CD4-positive, alpha-beta memory T cell (primary cell): ENCODE measurements at regions not wholly inside any gene's neighbourhood (a gene's known extent, or its start where the extent isn't known, plus 50 kb on each side); places are given as distances from the start of the nearest gene placed in this dataset.

Experiments used
- CTCF ChIA-PET: fragments of 350-600 bp; sonication (Branson Sonifier 250); formaldehyde crosslinking; loops from one replicate; lab custom pipeline; 2021; ENCODE audit warnings: inconsistent platforms; ENCODE audit not compliant: partially characterized antibody; lab: Charles Lee
- POLR2A ChIA-PET: fragments of 350-600 bp; sonication (Branson Sonifier 250); formaldehyde crosslinking; loops from one replicate; lab custom pipeline; 2021; ENCODE audit not compliant: partially characterized antibody; lab: Charles Lee
- DNase-seq, 5 donors: peaks; one replicate each; pipeline versions ENCODE4 v3.0.0 to v3.0.0-alpha.2; 2020 to 2022; ENCODE audit warnings: mixed read lengths in 1 of 5
- H3K27ac ChIP-seq: one replicate; pipeline ENCODE4 v1.7.0; 2013; ENCODE audit warnings: low read depth, low read length
- H3K27me3 ChIP-seq: 2 replicates; pipeline ENCODE4 v1.7.0; 2013; ENCODE audit warnings: mild to moderate bottlenecking, low read length, moderate library complexity; ENCODE audit not compliant: insufficient read depth
- H3K36me3 ChIP-seq: 2 replicates; pipeline ENCODE4 v1.7.0; 2013; ENCODE audit warnings: mild to moderate bottlenecking, low read length, moderate library complexity; ENCODE audit not compliant: insufficient read depth
- H3K4me1 ChIP-seq: 2 replicates; pipeline ENCODE4 v1.7.0; 2013; ENCODE audit warnings: mild to moderate bottlenecking, low read length, moderate library complexity; ENCODE audit not compliant: insufficient read depth
- H3K4me3 ChIP-seq, 2 donors: one replicate each; pipeline ENCODE4 v1.7.0; 2013; ENCODE audit warnings: low read length in 2 of 2, mild to moderate bottlenecking in 1 of 2
- H3K9me3 ChIP-seq, 2 donors: one replicate each; pipeline ENCODE4 v1.7.0; 2013; ENCODE audit warnings: low read length in 2 of 2, control low read depth in 1 of 2; ENCODE audit not compliant: control insufficient read depth in 1 of 2
- H3K27ac Mint-ChIP-seq, 7 donors: one replicate each; pipeline ENCODE4 v1.8.0; 2020 to 2021; ENCODE audit warnings: mixed read lengths in 7 of 7, mild to moderate bottlenecking in 6 of 7, inconsistent platforms in 3 of 7, moderate library complexity in 3 of 7
- H3K27me3 Mint-ChIP-seq, 2 donors: one replicate each; pipeline ENCODE4 v1.8.0; 2020 to 2021; ENCODE audit warnings: mixed read lengths in 2 of 2
- H3K36me3 Mint-ChIP-seq, 2 donors: one replicate each; pipeline ENCODE4 v1.8.0; 2020 to 2021; ENCODE audit warnings: mixed read lengths in 2 of 2, inconsistent platforms in 1 of 2, mild to moderate bottlenecking in 1 of 2
- H3K4me1 Mint-ChIP-seq, 4 donors: one replicate each; pipeline ENCODE4 v1.8.0; 2020 to 2021; ENCODE audit warnings: mixed read lengths in 4 of 4, mild to moderate bottlenecking in 1 of 4
- H3K4me3 Mint-ChIP-seq, 8 donors: one replicate each; pipeline ENCODE4 v1.8.0; 2020 to 2021; ENCODE audit warnings: mixed read lengths in 8 of 8, mild to moderate bottlenecking in 7 of 8, moderate library complexity in 6 of 8, inconsistent platforms in 3 of 8
- H3K9me3 Mint-ChIP-seq, 8 donors: one replicate each; pipeline ENCODE4 v1.8.0; 2020 to 2021; ENCODE audit warnings: mixed read lengths in 8 of 8, mild to moderate bottlenecking in 5 of 8, inconsistent platforms in 3 of 8, moderate library complexity in 1 of 8
- intact Hi-C: fragments of 100-400 bp; cut with micrococcal nuclease; formaldehyde crosslinking; loops from one replicate; pipeline ENCODE4 v1.15.1; 2023

- intact Hi-C loops = no loop called here
- POLR2A ChIA-PET = no interaction called here
- no peaks in the 10 kb centered on the region for H3K4me1 Mint-ChIP-seq
- Histone ChIP-seq H3K36me3 (no peaks in the 10 kb centered on the region), H3K4me1 (no peaks in the 10 kb centered on the region), H3K27ac (no peak overlapping the region), H3K4me3 (no peak overlapping the region), H3K27me3 (no peaks in the 10 kb centered on the region), H3K9me3 (peaks cover 0 to 6% of the 10 kb centered on the region in 2 donors)
- H3K27me3 Mint-ChIP-seq = no peaks in the 10 kb centered on the region
- no peak overlapping the region for H3K27ac Mint-ChIP-seq
- CTCF ChIA-PET = no interaction called here
- no peak for DNase-seq
- peaks cover 0 to 35% (median 13%) of the 10 kb centered on the region in 8 donors for H3K9me3 Mint-ChIP-seq
- no peak overlapping the region for H3K4me3 Mint-ChIP-seq
- H3K36me3 Mint-ChIP-seq = no peaks in the 10 kb centered on the region
Measured at GRCh38 chr2:51795248-51795888, 763.4 kb upstream of the NRXN1 start.

GRCh38 chr2:51791496-51791895 lies 759.6 kb upstream of the NRXN1 start:
- Mint-ChIP-seq H3K27ac (no peak overlapping the region), H3K4me3 (no peak overlapping the region), H3K27me3 (no peaks in the 10 kb centered on the region), H3K9me3 (peaks cover 0 to 22% (median 8%) of the 10 kb centered on the region in 8 donors), H3K36me3 (no peaks in the 10 kb centered on the region), H3K4me1 (no peaks in the 10 kb centered on the region)
- POLR2A ChIA-PET = no interaction called here
- DNase-seq = no peak
- Histone ChIP-seq H3K27me3 (no peaks in the 10 kb centered on the region), H3K9me3 (peaks cover 0 to 6% of the 10 kb centered on the region in 2 donors), H3K4me3 (no peak overlapping the region), H3K36me3 (no peaks in the 10 kb centered on the region), H3K27ac (no peak overlapping the region), H3K4me1 (no peaks in the 10 kb centered on the region)
- CTCF ChIA-PET = no interaction called here
- intact Hi-C loops = no loop called here

GRCh38 chr2:51790854-51791253 lies 758.9 kb upstream of the NRXN1 start:
- Histone ChIP-seq H3K4me1 (no peaks in the 10 kb centered on the region), H3K27ac (no peak overlapping the region), H3K27me3 (no peaks in the 10 kb centered on the region), H3K36me3 (no peaks in the 10 kb centered on the region), H3K9me3 (peaks cover 0 to 6% of the 10 kb centered on the region in 2 donors), H3K4me3 (no peak overlapping the region)
- no peaks in the 10 kb centered on the region for H3K4me1 Mint-ChIP-seq
- H3K9me3 Mint-ChIP-seq = peaks cover 0 to 22% (median 8%) of the 10 kb centered on the region in 8 donors
- H3K36me3 Mint-ChIP-seq = no peaks in the 10 kb centered on the region
- H3K27me3 Mint-ChIP-seq = no peaks in the 10 kb centered on the region
- no peak overlapping the region for H3K4me3 Mint-ChIP-seq
- H3K27ac Mint-ChIP-seq = no peak overlapping the region
- ChIA-PET POLR2A (no interaction called here), CTCF (no interaction called here)
- intact Hi-C loops = no loop called here
- no peak for DNase-seq

GRCh38 chr2:51789918-51790317 lies 758.0 kb upstream of the NRXN1 start:
- Histone ChIP-seq H3K27me3 (no peaks in the 10 kb centered on the region), H3K9me3 (peaks cover 0 to 6% of the 10 kb centered on the region in 2 donors), H3K27ac (no peak overlapping the region), H3K4me1 (no peaks in the 10 kb centered on the region), H3K4me3 (no peak overlapping the region), H3K36me3 (no peaks in the 10 kb centered on the region)
- intact Hi-C loops = no loop called here
- no peaks in the 10 kb centered on the region for H3K36me3 Mint-ChIP-seq
- peaks cover 0 to 22% (median 8%) of the 10 kb centered on the region in 8 donors for H3K9me3 Mint-ChIP-seq
- H3K27me3 Mint-ChIP-seq = no peaks in the 10 kb centered on the region
- ChIA-PET POLR2A (no interaction called here), CTCF (no interaction called here)
- no peak for DNase-seq
- no peak overlapping the region for H3K27ac Mint-ChIP-seq
- no peak overlapping the region for H3K4me3 Mint-ChIP-seq
- H3K4me1 Mint-ChIP-seq = no peaks in the 10 kb centered on the region

GRCh38 chr2:51782921-51783765 lies 751.2 kb upstream of the NRXN1 start:
- H3K27me3 Mint-ChIP-seq = no peaks in the 10 kb centered on the region
- POLR2A ChIA-PET = no interaction called here
- H3K36me3 Mint-ChIP-seq = no peaks in the 10 kb centered on the region
- H3K9me3 Mint-ChIP-seq = peaks cover 0 to 8% (median 3%) of the 10 kb centered on the region in 8 donors
- H3K4me3 Mint-ChIP-seq = no peak overlapping the region
- Histone ChIP-seq H3K27me3 (no peaks in the 10 kb centered on the region), H3K9me3 (no peaks in the 10 kb centered on the region), H3K27ac (no peak overlapping the region), H3K4me1 (no peaks in the 10 kb centered on the region), H3K36me3 (no peaks in the 10 kb centered on the region), H3K4me3 (no peak overlapping the region)
- DNase-seq = no peak
- intact Hi-C loops = no loop called here
- no peaks in the 10 kb centered on the region for H3K4me1 Mint-ChIP-seq
- CTCF ChIA-PET = no interaction called here
- no peak overlapping the region for H3K27ac Mint-ChIP-seq

GRCh38 chr2:51781691-51782090 lies 749.8 kb upstream of the NRXN1 start:
- no peak overlapping the region for H3K4me3 ChIP-seq
- Mint-ChIP-seq H3K27me3 (no peaks in the 10 kb centered on the region), H3K4me3 (no peak overlapping the region), H3K9me3 (peaks cover 0 to 8% (median 2%) of the 10 kb centered on the region in 8 donors), H3K36me3 (no peaks in the 10 kb centered on the region), H3K27ac (no peak overlapping the region), H3K4me1 (no peaks in the 10 kb centered on the region)
- no peak for DNase-seq
- no peaks in the 10 kb centered on the region for H3K4me1 ChIP-seq
- POLR2A ChIA-PET = no interaction called here
- intact Hi-C loops = no loop called here
- no peaks in the 10 kb centered on the region for H3K36me3 ChIP-seq
- CTCF ChIA-PET = no interaction called here
- no peaks in the 10 kb centered on the region for H3K9me3 ChIP-seq
- no peak overlapping the region for H3K27ac ChIP-seq
- H3K27me3 ChIP-seq = no peaks in the 10 kb centered on the region

GRCh38 chr2:51780353-51780752 lies 748.4 kb upstream of the NRXN1 start:
- Mint-ChIP-seq H3K27me3 (no peaks in the 10 kb centered on the region), H3K27ac (no peak overlapping the region), H3K4me1 (no peaks in the 10 kb centered on the region), H3K4me3 (no peak overlapping the region), H3K9me3 (peaks cover 0 to 10% (median 3%) of the 10 kb centered on the region in 8 donors), H3K36me3 (no peaks in the 10 kb centered on the region)
- H3K4me1 ChIP-seq = no peaks in the 10 kb centered on the region
- ChIA-PET CTCF (no interaction called here), POLR2A (no interaction called here)
- no peak overlapping the region for H3K4me3 ChIP-seq
- H3K27ac ChIP-seq = no peak overlapping the region
- no peaks in the 10 kb centered on the region for H3K9me3 ChIP-seq
- H3K27me3 ChIP-seq = no peaks in the 10 kb centered on the region
- intact Hi-C loops = no loop called here
- no peak for DNase-seq
- no peaks in the 10 kb centered on the region for H3K36me3 ChIP-seq
